ENCODE measurements at regions not wholly inside any gene's neighbourhood (a gene's known extent, or its start where the extent isn't known, plus 50 kb on each side); places are given as distances from the start of the nearest gene placed in this dataset.

GRCh38 chr10:28982974-28983373 is 305.7 kb downstream of the BAMBI start:
- Histone ChIP-seq H3K9me3 (no peaks in the 10 kb centered on the region), H3K27me3 (no peaks in the 10 kb centered on the region), H3K36me3 (no peaks in the 10 kb centered on the region), H3K4me1 (peaks cover 0 to 9% (median 0%) of the 10 kb centered on the region in 4 donors), H3K4me3 (no peak overlapping the region), H3K27ac (no peak overlapping the region)
- DNase-seq (ENCODE audit: low spot score in 2 of 2), result no peak
- WGBS, 2 donors, result 84 to 85% methylated on average over 6 of the region's 6 CpGs
- TF ChIP-seq EP300 (IDR thresholded peaks at IDR 0.05) (no peak), CTCF (IDR thresholded peaks at IDR 0.05) (no peak), POLR2A (IDR thresholded peaks at IDR 0.05) (no peak)

- Histone ChIP-seq H3K9me3 (no peaks in the 10 kb centered on the region), H3K36me3 (no peaks in the 10 kb centered on the region), H3K27ac (no peak overlapping the region), H3K27me3 (no peaks in the 10 kb centered on the region), H3K4me1 (peaks cover 0 to 9% (median 0%) of the 10 kb centered on the region in 4 donors), H3K4me3 (no peak overlapping the region)
- 59 to 64% methylated on average over 3 of the region's 3 CpGs for WGBS, 2 donors
- TF ChIP-seq POLR2A (IDR thresholded peaks at IDR 0.05) (no peak), CTCF (IDR thresholded peaks at IDR 0.05) (no peak), EP300 (IDR thresholded peaks at IDR 0.05) (no peak)
- no peak for DNase-seq (ENCODE audit: low spot score in 2 of 2)
Observed at GRCh38 chr10:28983799-28984198, 305.1 kb upstream of the LYZL1 start.

- Histone ChIP-seq H3K36me3 (no peaks in the 10 kb centered on the region), H3K4me1 (peaks cover 0 to 9% (median 0%) of the 10 kb centered on the region in 4 donors), H3K27me3 (no peaks in the 10 kb centered on the region), H3K27ac (no peak overlapping the region), H3K4me3 (no peak overlapping the region), H3K9me3 (no peaks in the 10 kb centered on the region)
- TF ChIP-seq EP300 (IDR thresholded peaks at IDR 0.05) (peak in 1 of 2 donors; percentile 16), CTCF (IDR thresholded peaks at IDR 0.05) (no peak)
- WGBS, 2 donors, result 22 to 46% methylated on average over 6 of the region's 6 CpGs
- peak; percentile 53 to 66 for DNase-seq (ENCODE audit: low spot score in 2 of 2)
Observed at GRCh38 chr10:28984431-28984830, 304.4 kb upstream of the LYZL1 start.

- Histone ChIP-seq H3K36me3 (no peaks in the 10 kb centered on the region), H3K4me3 (no peak overlapping the region), H3K4me1 (peaks cover 0 to 9% (median 0%) of the 10 kb centered on the region in 4 donors), H3K9me3 (no peaks in the 10 kb centered on the region), H3K27me3 (no peaks in the 10 kb centered on the region), H3K27ac (no peak overlapping the region)
- DNase-seq (ENCODE audit: low spot score in 2 of 2), result no peak
- 86 to 90% methylated on average over 8 of the region's 8 CpGs for WGBS, 2 donors
- TF ChIP-seq EP300 (IDR thresholded peaks at IDR 0.05) (no peak), POLR2A (IDR thresholded peaks at IDR 0.05) (no peak), CTCF (IDR thresholded peaks at IDR 0.05) (no peak)
Observed at GRCh38 chr10:28985137-28985885, 303.6 kb upstream of the LYZL1 start.

- no peak for DNase-seq (ENCODE audit: low spot score in 2 of 2)
- WGBS, 2 donors, result 91 to 94% methylated on average over 11 of the region's 11 CpGs
- TF ChIP-seq POLR2A (IDR thresholded peaks at IDR 0.05), result no peak
- TF ChIP-seq CTCF (IDR thresholded peaks at IDR 0.05), result no peak
- TF ChIP-seq EP300 (IDR thresholded peaks at IDR 0.05), result no peak
- Histone ChIP-seq H3K36me3 (no peaks in the 10 kb centered on the region), H3K4me1 (peaks cover 0 to 9% (median 0%) of the 10 kb centered on the region in 4 donors), H3K9me3 (no peaks in the 10 kb centered on the region), H3K4me3 (no peak overlapping the region), H3K27me3 (no peaks in the 10 kb centered on the region), H3K27ac (no peak overlapping the region)
Observed at GRCh38 chr10:28986117-28986792, 302.6 kb upstream of the LYZL1 start.

Measured in tibial nerve (tissue), 4 donors.